Neural cell (in vitro differentiated cells): ENCODE measurements at regions not wholly inside any gene's neighbourhood (a gene's known extent, or its start where the extent isn't known, plus 50 kb on each side); places are given as distances from the start of the nearest gene placed in this dataset.

Experiments used
- H2AFZ ChIP-seq: fragments of 200-600, 300-800 bp; sonication (generic), shearing (Covaris generic); 2 replicates; pipeline ENCODE4 v1.6.0; 2014; ENCODE audit warnings: low read depth, mild to moderate bottlenecking, antibody characterized with exemption, low read length, moderate library complexity
- H3F3A ChIP-seq: fragments of 200-600 bp; shearing (Covaris generic); 2 replicates; pipeline ENCODE4 v1.6.1; 2016; ENCODE audit warnings: mild to moderate bottlenecking, moderate library complexity, mixed read lengths, antibody characterized with exemption, low read length; ENCODE audit not compliant: insufficient read depth, poor library complexity, severe bottlenecking
- H3K27ac ChIP-seq: fragments of 200-600, 300-800 bp; sonication (generic), shearing (Covaris generic); 2 replicates; pipeline ENCODE4 v1.5.1; 2014; ENCODE audit warnings: mild to moderate bottlenecking, low read length, moderate library complexity
- H3K27me3 ChIP-seq: fragments of 300-800, 200-600 bp; sonication (generic), shearing (Covaris generic); 2 replicates; pipeline ENCODE4 v1.6.0; 2014; ENCODE audit warnings: mild to moderate bottlenecking, low read depth, low read length, moderate library complexity; ENCODE audit not compliant: insufficient read depth
- H3K36me3 ChIP-seq: fragments of 300-800, 200-600 bp; sonication (generic), shearing (Covaris generic); 2 replicates; pipeline ENCODE4 v1.5.1; 2014; ENCODE audit warnings: mild to moderate bottlenecking, antibody characterized with exemption, low read length, moderate library complexity; ENCODE audit not compliant: insufficient read depth
- H3K4me2 ChIP-seq: fragments of 300-800, 200-600 bp; sonication (generic), shearing (Covaris generic); 2 replicates; pipeline ENCODE4 v1.6.0; 2014; ENCODE audit warnings: mild to moderate bottlenecking, low read length
- H3K4me3 ChIP-seq: fragments of 300-800, 200-600 bp; sonication (generic), shearing (Covaris generic); 2 replicates; pipeline ENCODE4 v1.5.1; 2014; ENCODE audit warnings: mild to moderate bottlenecking, low read length, moderate library complexity
- H3K79me2 ChIP-seq: fragments of 200-600 bp; shearing (Covaris generic); replicated peaks from 2 replicates; pipeline ENCODE4 v1.6.0; 2014; ENCODE audit warnings: mild to moderate bottlenecking, low read length, moderate library complexity; ENCODE audit not compliant: insufficient read depth
- H3K9ac ChIP-seq: fragments of 300-800, 200-600 bp; sonication (generic), shearing (Covaris generic); 2 replicates; pipeline ENCODE4 v1.6.1; 2016; ENCODE audit warnings: mild to moderate bottlenecking, low read length, mixed read lengths
- H3K9me2 ChIP-seq: fragments of 200-600 bp; shearing (Covaris generic); 2 replicates; pipeline ENCODE4 v1.6.1; 2016; ENCODE audit warnings: mild to moderate bottlenecking, low read length, mixed read lengths; ENCODE audit not compliant: insufficient read depth
- H3K9me3 ChIP-seq: fragments of 200-600, 300-800 bp; sonication (generic), shearing (Covaris generic); 2 replicates; pipeline ENCODE4 v1.6.1; 2016; ENCODE audit warnings: mild to moderate bottlenecking, mixed run types, low read length, moderate library complexity, mixed read lengths
- H4K20me1 ChIP-seq: fragments of 200-600 bp; shearing (Covaris generic); 2 replicates; pipeline ENCODE4 v1.6.1; 2016; ENCODE audit warnings: mild to moderate bottlenecking, mixed run types; ENCODE audit not compliant: insufficient read depth
- EP300 ChIP-seq: fragments of 450-650 bp; conservative IDR thresholded peaks from 2 replicates; pipeline ENCODE4 v1.6.1; 2014; ENCODE audit warnings: antibody characterized with exemption, mild to moderate bottlenecking, moderate library complexity; ENCODE audit not compliant: poor library complexity, severe bottlenecking
- EZH2 ChIP-seq: fragments of 200-600, 300-800 bp; shearing (Covaris generic), sonication (generic); IDR thresholded peaks from 2 replicates; pipeline ENCODE4 v1.6.1; 2014; ENCODE audit warnings: antibody characterized with exemption, low read length, borderline replicate concordance, mild to moderate bottlenecking; ENCODE audit not compliant: insufficient read depth, poor library complexity, severe bottlenecking
- POLR2AphosphoS5 ChIP-seq: IDR thresholded peaks from 2 replicates; pipeline ENCODE4 v1.6.1; 2012
- RAD21 ChIP-seq: fragments of 450-650 bp; conservative IDR thresholded peaks from 2 replicates; pipeline ENCODE4 v1.6.1; 2014; ENCODE audit warnings: antibody characterized with exemption, mild to moderate bottlenecking, moderate library complexity
- REST ChIP-seq: IDR thresholded peaks from 2 replicates; pipeline ENCODE4 v1.6.1; 2012; ENCODE audit warnings: borderline replicate concordance
- small RNA-seq, 3 experiments: library from RNA; depleted of rRNA; stranded (forward); fragments of <200 nt; gene quantifications; one replicate each; pipeline ENCODE3, GENCODE V24; 2012

GRCh38 chr6:84815896-84816735, 51.7 kb upstream of the TBX18 start:
- H3K9ac ChIP-seq, result no peak overlapping the region
- no peaks in the 10 kb centered on the region for H3F3A ChIP-seq
- H2AFZ ChIP-seq, result no peak overlapping the region
- H3K27ac ChIP-seq, result no peak overlapping the region
- H3K27me3 ChIP-seq, result no peaks in the 10 kb centered on the region
- no peaks in the 10 kb centered on the region for H3K79me2 ChIP-seq
- no peaks in the 10 kb centered on the region for H4K20me1 ChIP-seq
- no peak overlapping the region for H3K4me2 ChIP-seq
- H3K9me2 ChIP-seq, result no peaks in the 10 kb centered on the region
- no peak overlapping the region for H3K4me3 ChIP-seq
- H3K9me3 ChIP-seq, result no peaks in the 10 kb centered on the region
- H3K36me3 ChIP-seq, result no peaks in the 10 kb centered on the region
- TF ChIP-seq RAD21, result no peak
- no peak for TF ChIP-seq EP300
- no peak for TF ChIP-seq EZH2
- no peak for TF ChIP-seq REST
- no peak for TF ChIP-seq POLR2AphosphoS5

Small RNA genes lying in the stretch of these regions (small RNA-seq; reads per million reads assigned to genes)
- gene AL109941.1, result 0 reads per million in 3 experiments
